Left lung (tissue), 4 donors: ENCODE measurements at regions not wholly inside any gene's neighbourhood (a gene's known extent, or its start where the extent isn't known, plus 50 kb on each side); places are given as distances from the start of the nearest gene placed in this dataset.
"Not testable (repeated sequence)": the region's sequence is repeated elsewhere in the genome, so short reads cannot be mapped to it uniquely, and the experiment has no call there.

ENCODE experiments used
- ATAC-seq: fragments of 200-7000 bp; cut with Tn5 transposase; one replicate; pipeline ENCODE4 v1.9.1; 2020; ENCODE audit warnings: moderate library complexity
- DNase-seq, 4 donors: peaks; one replicate each; pipeline ENCODE4 v3.0.0-alpha.2; 2013 to 2020
- H3K27ac ChIP-seq, 2 donors: fragments of 200-600 bp; sonication (generic) in 1 of 2; one replicate each; pipeline versions ENCODE4 v1.5.0 to v1.8.0; 2020 to 2021
- H3K27me3 ChIP-seq, 2 donors: fragments of 200-600 bp; sonication (generic) in 1 of 2; one replicate each; pipeline versions ENCODE4 v1.5.0 to v1.8.0; 2020 to 2021
- H3K36me3 ChIP-seq, 2 donors: fragments of 200-600 bp; sonication (generic) in 1 of 2; one replicate each; pipeline versions ENCODE4 v1.5.0 to v1.8.0; 2020 to 2021
- H3K4me1 ChIP-seq, 2 donors: fragments of 200-600 bp; one replicate each; pipeline ENCODE4 v1.8.0; 2021
- H3K4me3 ChIP-seq, 2 donors: fragments of 200-600 bp; sonication (generic) in 1 of 2; one replicate each; pipeline versions ENCODE4 v1.5.0 to v1.8.0; 2020 to 2021; ENCODE audit warnings: mild to moderate bottlenecking in 1 of 2
- H3K9me3 ChIP-seq, 2 donors: fragments of 200-600 bp; sonication (generic) in 1 of 2; one replicate each; pipeline versions ENCODE4 v1.5.0 to v1.8.0; 2020 to 2021
- intact Hi-C, 2 donors: fragments of 100-400 bp; cut with DNase I; formaldehyde crosslinking; loops; one replicate each; pipeline versions ENCODE4 v1.11.2 to v1.14.2; 2022
- TF ChIP-seq, protein P1 (sequence below), 2 donors: fragments of 200-600 bp; sonication (generic) in 1 of 2; IDR thresholded peaks; one replicate each; pipeline versions ENCODE4 v1.5.0 to v1.8.0; 2021; ENCODE audit warnings: antibody characterized with exemption in 2 of 2
- donor health status: DM: no; HTN: yes; CAD: no.
- donor health status: DM: no; HTN: no; CAD: no.

DNA sequence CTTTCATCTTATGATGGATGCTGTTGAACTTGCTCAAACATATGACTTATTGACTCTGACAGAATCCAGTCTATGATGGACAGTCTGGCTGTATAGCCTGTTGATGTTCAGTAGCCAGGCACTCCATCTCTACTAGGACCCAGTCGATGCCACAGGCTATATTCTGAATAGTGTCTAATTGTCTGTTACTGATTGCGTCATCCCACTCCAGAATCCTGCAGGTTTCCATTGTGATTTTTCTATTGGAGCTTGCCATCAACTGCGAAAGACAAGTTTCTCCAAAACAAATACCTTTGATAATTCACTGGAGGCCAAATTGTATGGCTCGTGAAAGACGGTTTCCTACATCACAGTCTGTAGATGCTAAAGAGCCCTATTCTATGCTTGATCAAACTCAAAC lies 481.7 kb upstream of the CHORDC1 start:
- no peak overlapping the region for H3K4me3 ChIP-seq
- H3K9me3 ChIP-seq, result no peaks in the 10 kb centered on the region
- ATAC-seq, result no peak
- H3K27me3 ChIP-seq, result no peaks in the 10 kb centered on the region
- H3K36me3 ChIP-seq, result no peaks in the 10 kb centered on the region
- no peak overlapping the region for H3K27ac ChIP-seq
- TF ChIP-seq, protein P1, sequence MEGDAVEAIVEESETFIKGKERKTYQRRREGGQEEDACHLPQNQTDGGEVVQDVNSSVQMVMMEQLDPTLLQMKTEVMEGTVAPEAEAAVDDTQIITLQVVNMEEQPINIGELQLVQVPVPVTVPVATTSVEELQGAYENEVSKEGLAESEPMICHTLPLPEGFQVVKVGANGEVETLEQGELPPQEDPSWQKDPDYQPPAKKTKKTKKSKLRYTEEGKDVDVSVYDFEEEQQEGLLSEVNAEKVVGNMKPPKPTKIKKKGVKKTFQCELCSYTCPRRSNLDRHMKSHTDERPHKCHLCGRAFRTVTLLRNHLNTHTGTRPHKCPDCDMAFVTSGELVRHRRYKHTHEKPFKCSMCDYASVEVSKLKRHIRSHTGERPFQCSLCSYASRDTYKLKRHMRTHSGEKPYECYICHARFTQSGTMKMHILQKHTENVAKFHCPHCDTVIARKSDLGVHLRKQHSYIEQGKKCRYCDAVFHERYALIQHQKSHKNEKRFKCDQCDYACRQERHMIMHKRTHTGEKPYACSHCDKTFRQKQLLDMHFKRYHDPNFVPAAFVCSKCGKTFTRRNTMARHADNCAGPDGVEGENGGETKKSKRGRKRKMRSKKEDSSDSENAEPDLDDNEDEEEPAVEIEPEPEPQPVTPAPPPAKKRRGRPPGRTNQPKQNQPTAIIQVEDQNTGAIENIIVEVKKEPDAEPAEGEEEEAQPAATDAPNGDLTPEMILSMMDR (IDR thresholded peaks at IDR 0.05), result no peak
- H3K4me1 ChIP-seq, result no peaks in the 10 kb centered on the region
- no peak for DNase-seq
- intact Hi-C loops, result no loop called here

DNA sequence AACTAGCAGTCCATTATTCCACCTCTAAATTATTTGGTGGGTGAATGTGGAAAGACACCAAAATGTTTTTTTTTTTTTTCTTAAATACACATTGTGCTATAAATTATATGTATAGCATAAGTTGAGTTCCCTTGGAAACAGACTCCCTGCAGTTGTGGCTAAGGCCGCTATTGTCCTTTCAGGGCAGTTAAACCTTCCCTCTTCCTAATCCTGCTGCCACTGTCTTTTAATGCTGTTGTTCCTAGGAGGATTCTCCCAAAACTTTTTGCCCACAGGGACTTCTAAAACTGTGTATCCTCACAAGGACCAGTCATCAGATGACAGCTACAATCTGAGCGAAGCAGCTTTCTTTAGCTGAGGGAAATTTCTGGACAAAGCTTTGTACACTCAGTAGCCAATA lies 478.9 kb upstream of the CHORDC1 start:
- TF ChIP-seq, protein P1 (IDR thresholded peaks at IDR 0.05), result no peak
- intact Hi-C loops, result no loop called here
- Histone ChIP-seq H3K4me3 (no peak overlapping the region), H3K27ac (no peak overlapping the region), H3K4me1 (no peaks in the 10 kb centered on the region), H3K36me3 (no peaks in the 10 kb centered on the region), H3K9me3 (no peaks in the 10 kb centered on the region), H3K27me3 (no peaks in the 10 kb centered on the region)
- DNase-seq (no peak), ATAC-seq (no peak)

DNA sequence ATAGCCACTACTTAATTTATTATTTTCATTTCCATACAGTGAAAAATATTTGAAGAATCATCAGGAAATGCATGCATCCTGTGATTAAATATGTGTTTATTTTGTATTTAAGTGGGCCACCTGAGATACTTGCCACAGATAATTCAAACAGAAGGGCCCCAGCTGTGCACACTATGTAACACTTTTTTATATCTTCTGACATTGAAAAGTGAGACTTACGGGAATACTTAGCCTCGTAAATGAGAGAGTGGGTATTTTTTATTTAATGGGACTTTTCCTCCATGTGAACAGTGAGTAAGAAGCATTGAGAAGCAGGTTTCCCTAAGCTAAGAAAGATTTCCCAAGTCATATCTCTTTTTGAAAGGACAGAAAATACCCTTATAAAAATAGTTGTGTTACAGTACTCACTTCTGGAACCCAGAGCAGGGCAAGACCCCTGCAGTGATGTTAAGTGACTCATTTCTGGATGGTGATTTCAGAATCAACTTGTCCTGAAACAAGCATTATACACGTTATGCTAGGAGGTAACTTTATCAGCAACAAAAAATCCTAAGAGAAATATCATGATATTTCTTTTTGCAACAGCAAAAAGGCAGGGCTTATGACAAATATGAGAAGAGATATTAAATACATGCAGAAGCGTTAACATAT lies 478.1 kb upstream of the CHORDC1 start:
- H3K4me3 ChIP-seq, result no peak overlapping the region
- no peak for ATAC-seq
- H3K9me3 ChIP-seq, result no peaks in the 10 kb centered on the region
- TF ChIP-seq, protein P1 (IDR thresholded peaks at IDR 0.05), result no peak
- H3K4me1 ChIP-seq, result no peaks in the 10 kb centered on the region
- H3K27me3 ChIP-seq, result no peaks in the 10 kb centered on the region
- intact Hi-C loops, result no loop called here
- no peaks in the 10 kb centered on the region for H3K36me3 ChIP-seq
- H3K27ac ChIP-seq, result no peak overlapping the region
- no peak for DNase-seq

DNA sequence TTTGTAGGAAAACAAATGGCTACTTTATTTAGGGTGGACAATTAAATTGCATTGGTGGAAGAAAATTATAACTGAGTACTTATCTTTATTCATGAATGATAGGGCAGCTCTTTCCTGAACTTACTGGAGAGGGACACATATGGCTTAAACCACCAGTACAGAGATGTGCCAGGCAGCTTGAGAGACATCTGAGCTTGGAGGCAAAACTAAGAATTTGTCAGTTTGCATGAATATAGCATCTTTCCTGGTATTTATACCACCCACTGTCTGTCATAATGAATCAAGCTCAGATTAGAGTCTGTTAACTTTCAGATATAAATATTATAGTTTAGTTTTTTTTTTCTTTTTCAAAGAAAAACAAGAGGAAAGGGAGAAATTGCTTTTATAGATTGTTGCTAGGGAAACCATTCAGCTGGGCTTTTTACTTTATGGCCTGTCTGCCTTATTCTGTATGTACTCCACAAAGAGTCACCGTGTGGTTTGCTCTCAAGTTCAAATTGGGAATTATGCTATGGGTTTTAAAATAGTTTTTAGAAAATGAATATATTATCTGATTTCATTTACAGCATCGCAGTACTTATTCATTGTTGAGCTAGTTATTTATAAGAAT lies 477.0 kb upstream of the CHORDC1 start:
- Histone ChIP-seq H3K27me3 (no peaks in the 10 kb centered on the region), H3K4me3 (no peak overlapping the region), H3K9me3 (no peaks in the 10 kb centered on the region), H3K4me1 (no peaks in the 10 kb centered on the region), H3K36me3 (no peaks in the 10 kb centered on the region), H3K27ac (no peak overlapping the region)
- intact Hi-C loops, result no loop called here
- TF ChIP-seq, protein P1 (IDR thresholded peaks at IDR 0.05), result no peak
- DNase-seq, result no peak
- no peak for ATAC-seq

DNA sequence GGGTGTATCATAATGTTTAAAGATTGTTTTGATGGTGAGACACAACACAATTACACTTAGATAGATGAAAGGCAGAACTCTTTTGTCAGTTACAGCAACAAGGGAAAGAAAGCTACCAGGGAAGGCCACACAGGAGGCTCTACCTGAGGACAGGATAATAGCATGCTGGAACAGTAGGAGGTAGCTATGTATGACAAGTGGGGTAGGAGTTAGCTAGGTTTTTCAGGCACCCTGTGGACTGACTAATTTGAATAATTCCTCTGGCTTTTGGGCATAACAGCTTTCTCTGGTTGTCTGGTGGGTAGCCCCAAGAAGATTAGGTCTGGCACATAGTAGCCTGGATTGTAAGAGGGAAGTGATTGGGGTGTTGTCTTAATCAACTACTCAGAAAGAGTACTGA lies 475.4 kb upstream of the CHORDC1 start:
- intact Hi-C loops, result no loop called here
- no peak for ATAC-seq
- no peak overlapping the region for H3K27ac ChIP-seq

DNA sequence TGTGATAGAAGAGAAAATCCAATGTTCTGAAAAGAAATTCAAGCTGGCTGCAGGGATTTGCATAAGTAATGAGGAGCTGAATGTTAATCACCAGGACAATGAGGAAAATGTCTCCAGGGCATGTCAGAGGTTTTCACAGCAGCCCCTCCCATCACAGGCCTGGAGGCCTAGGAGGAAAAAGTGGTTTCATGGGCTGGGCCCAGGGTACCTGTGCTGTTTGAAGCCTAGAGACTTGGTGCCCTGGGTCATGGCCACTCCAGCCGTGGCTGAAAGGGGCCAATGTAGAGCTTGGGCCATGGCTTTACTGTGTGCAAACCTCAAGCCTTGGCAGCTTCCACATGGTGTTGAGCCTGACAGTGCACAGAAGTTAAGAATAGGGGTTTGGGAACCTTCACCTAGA lies 452.6 kb upstream of the CHORDC1 start:
- peak in 1 of 4 donors; percentile 16 for DNase-seq
- intact Hi-C loops, result not testable (repeated sequence)

More for the DNA sequence above, 475.4 kb upstream of the CHORDC1 start:
- TF ChIP-seq, protein P1 (IDR thresholded peaks at IDR 0.05), result no peak
- DNase-seq, result no peak
- Histone ChIP-seq H3K9me3 (peaks cover 0 to 12% of the 10 kb centered on the region in 2 donors), H3K36me3 (no peaks in the 10 kb centered on the region), H3K4me3 (no peak overlapping the region), H3K27me3 (no peaks in the 10 kb centered on the region), H3K4me1 (no peaks in the 10 kb centered on the region)

More for the DNA sequence above, 452.6 kb upstream of the CHORDC1 start:
- not testable (repeated sequence) for H3K27me3 ChIP-seq, H3K4me3 ChIP-seq, H3K27ac ChIP-seq, H3K36me3 ChIP-seq, H3K4me1 ChIP-seq, ATAC-seq
- H3K9me3 ChIP-seq, result peaks cover 0 to 15% of the 10 kb centered on the region in 2 donors
